ENCODE measurements at regions not wholly inside any gene's neighbourhood (a gene's known extent, or its start where the extent isn't known, plus 50 kb on each side); places are given as distances from the start of the nearest gene placed in this dataset.

DNA sequence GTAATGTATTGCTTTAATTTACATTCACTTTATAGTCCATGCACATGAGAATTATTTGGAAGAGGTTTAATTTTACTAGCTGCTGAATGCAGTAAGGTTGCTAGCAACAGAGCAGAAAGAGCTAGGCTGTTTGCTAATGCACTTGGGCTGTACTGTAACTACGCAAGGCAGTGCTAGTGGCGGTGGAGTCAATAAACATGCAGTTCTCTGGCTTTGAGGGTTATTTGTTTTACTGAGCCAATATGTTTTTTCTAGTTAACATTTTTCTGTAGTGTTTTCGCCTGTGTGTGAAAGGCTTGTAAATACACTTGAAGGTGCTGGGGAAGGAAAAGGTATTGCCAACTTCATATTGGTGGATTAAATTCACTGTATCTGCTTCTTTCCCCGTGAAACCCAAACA lies 112.8 kb downstream of the BTBD3 start:
- H4K20me1 ChIP-seq (ENCODE audit: control insufficient read depth, insufficient read depth, insufficient read length), result no peaks in the 10 kb centered on the region
- H3K14ac ChIP-seq (ENCODE audit: insufficient read depth, low read length), result no peak overlapping the region
- no peak overlapping the region for H2AK5ac ChIP-seq (ENCODE audit: insufficient read length, low read length)
- Mint-ChIP-seq H3K4me1 (no peaks in the 10 kb centered on the region), H3K9me3 (no peaks in the 10 kb centered on the region), H3K4me3 (no peak overlapping the region), H3K27me3 (ENCODE audit: low read depth) (no peaks in the 10 kb centered on the region), H3K27ac (no peak overlapping the region), H3K36me3 (ENCODE audit: insufficient read depth in 1 of 3, low read depth in 3 of 3) (no peaks in the 10 kb centered on the region)
- DNase-seq, result no peak
- H3K4ac ChIP-seq (ENCODE audit: low read depth, low read length), result no peak overlapping the region
- H3K9me3 ChIP-seq (ENCODE audit: control insufficient read depth, low read depth, low read length), result no peaks in the 10 kb centered on the region
- no peaks in the 10 kb centered on the region for H3K79me1 ChIP-seq (ENCODE audit: insufficient read depth, low read depth, low read length, poor library complexity, severe bottlenecking)
- no peak overlapping the region for H2BK120ac ChIP-seq (ENCODE audit: low read depth, low read length, poor library complexity, severe bottlenecking)
- H3K27me3 ChIP-seq (ENCODE audit: insufficient read depth, low read length), result no peaks in the 10 kb centered on the region
- no peaks in the 10 kb centered on the region for H3K4me1 ChIP-seq (ENCODE audit: insufficient read depth, low read length)
- no peak overlapping the region for H2BK20ac ChIP-seq (ENCODE audit: low read depth, low read length, poor library complexity, severe bottlenecking)
- H3K27ac ChIP-seq (ENCODE audit: insufficient read length, low read depth, low read length), result no peak overlapping the region
- WGBS (ENCODE audit: extremely low coverage, insufficient read length, low lambda C conversion rate), result no CpG with 5 or more reads among the region's 4 CpGs
- H4K91ac ChIP-seq (ENCODE audit: insufficient read length, low read depth, low read length), result no peak overlapping the region
- no peak overlapping the region for H3K4me2 ChIP-seq (ENCODE audit: insufficient read depth, insufficient read length, low read length)
- H3K9ac ChIP-seq (ENCODE audit: extremely low read depth, insufficient read length, low read length), result no peak overlapping the region
- no peak overlapping the region for H3T11ph ChIP-seq (ENCODE audit: low read length)
- H2BK12ac ChIP-seq (ENCODE audit: insufficient read length, low read depth, low read length), result no peak overlapping the region
- H3K18ac ChIP-seq (ENCODE audit: insufficient read length, low read depth, low read length), result no peak overlapping the region
- no peak overlapping the region for H4K5ac ChIP-seq (ENCODE audit: insufficient read length, low read depth, low read length)
- no peak overlapping the region for H3K23ac ChIP-seq (ENCODE audit: insufficient read length, low read depth, low read length)
- H2BK5ac ChIP-seq (ENCODE audit: insufficient read length, low read length), result no peak overlapping the region
- TF ChIP-seq, protein P1, sequence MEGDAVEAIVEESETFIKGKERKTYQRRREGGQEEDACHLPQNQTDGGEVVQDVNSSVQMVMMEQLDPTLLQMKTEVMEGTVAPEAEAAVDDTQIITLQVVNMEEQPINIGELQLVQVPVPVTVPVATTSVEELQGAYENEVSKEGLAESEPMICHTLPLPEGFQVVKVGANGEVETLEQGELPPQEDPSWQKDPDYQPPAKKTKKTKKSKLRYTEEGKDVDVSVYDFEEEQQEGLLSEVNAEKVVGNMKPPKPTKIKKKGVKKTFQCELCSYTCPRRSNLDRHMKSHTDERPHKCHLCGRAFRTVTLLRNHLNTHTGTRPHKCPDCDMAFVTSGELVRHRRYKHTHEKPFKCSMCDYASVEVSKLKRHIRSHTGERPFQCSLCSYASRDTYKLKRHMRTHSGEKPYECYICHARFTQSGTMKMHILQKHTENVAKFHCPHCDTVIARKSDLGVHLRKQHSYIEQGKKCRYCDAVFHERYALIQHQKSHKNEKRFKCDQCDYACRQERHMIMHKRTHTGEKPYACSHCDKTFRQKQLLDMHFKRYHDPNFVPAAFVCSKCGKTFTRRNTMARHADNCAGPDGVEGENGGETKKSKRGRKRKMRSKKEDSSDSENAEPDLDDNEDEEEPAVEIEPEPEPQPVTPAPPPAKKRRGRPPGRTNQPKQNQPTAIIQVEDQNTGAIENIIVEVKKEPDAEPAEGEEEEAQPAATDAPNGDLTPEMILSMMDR (conservative IDR thresholded peaks at IDR 0.05), result no peak
- H2AFZ ChIP-seq (ENCODE audit: low read length), result no peak overlapping the region
- no peak overlapping the region for H3K56ac ChIP-seq (ENCODE audit: insufficient read length, low read depth, low read length)
- H2BK15ac ChIP-seq (ENCODE audit: low read depth, low read length), result no peak overlapping the region
- no peaks in the 10 kb centered on the region for H3K23me2 ChIP-seq (ENCODE audit: insufficient read length, low read depth, low read length, poor library complexity, severe bottlenecking)
- no peak overlapping the region for H4K8ac ChIP-seq (replicated peaks; ENCODE audit: insufficient read length, low read depth, low read length)
- no peaks in the 10 kb centered on the region for H3K79me2 ChIP-seq (ENCODE audit: insufficient read depth, low read length)
